NCI-H1436 (cell line): ENCODE measurements at regions not wholly inside any gene's neighbourhood (a gene's known extent, or its start where the extent isn't known, plus 50 kb on each side); places are given as distances from the start of the nearest gene placed in this dataset.
A peak's percentile ranks its signal among the peaks of the same experiment; 100 is the strongest.

Experiments used
- DNase-seq: peaks from one replicate; lab custom pipeline; 2025; lab: John Stamatoyannopoulos, UW

- peak; percentile 13 for DNase-seq
These were observed 738.1 kb downstream of the HDGFL1 start for GRCh38 chr6:23307516-23307915.

DNA sequence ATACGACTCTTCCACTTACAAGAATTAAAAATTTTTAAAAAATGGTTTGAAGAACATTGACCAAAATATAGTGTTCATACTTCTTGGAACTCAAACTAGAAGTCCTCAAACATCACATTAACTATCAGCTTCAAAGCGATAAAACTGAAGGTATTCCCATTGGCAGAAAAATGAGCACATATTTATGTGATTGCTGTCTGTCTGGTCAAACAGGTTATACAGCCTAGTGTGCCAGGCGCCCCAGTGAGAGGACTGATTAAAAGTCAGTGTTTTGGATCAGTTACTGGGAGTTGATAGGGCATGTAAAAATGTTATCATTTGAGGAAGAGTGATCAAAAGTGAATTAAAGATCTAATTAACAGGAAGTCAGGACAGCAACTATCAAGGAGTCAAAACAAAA, 738.8 kb downstream of the HDGFL1 start:
- no peak for DNase-seq

GRCh38 chr6:23311211-23311610, 741.8 kb downstream of the HDGFL1 start:
- no peak for DNase-seq

DNA sequence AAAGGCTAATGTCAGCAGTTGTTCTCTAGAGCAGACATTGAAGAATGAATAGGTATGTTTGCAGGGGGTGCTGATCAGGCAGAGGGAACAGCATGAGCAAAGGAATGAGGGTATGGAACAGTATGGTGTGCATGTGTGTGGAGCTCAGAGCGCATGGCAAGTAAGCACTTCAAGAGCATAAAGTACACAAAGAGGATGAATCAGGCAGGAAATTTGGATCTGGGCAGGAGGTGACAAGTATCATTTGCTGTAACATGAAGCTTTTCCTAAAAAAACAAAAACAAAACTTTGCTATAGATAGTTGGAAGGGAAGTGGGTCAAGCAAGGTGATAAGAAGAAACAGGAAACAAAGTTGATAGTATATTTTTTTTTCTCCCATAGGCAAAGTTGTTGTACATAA, 746.8 kb downstream of the HDGFL1 start:
- no peak for DNase-seq

DNA sequence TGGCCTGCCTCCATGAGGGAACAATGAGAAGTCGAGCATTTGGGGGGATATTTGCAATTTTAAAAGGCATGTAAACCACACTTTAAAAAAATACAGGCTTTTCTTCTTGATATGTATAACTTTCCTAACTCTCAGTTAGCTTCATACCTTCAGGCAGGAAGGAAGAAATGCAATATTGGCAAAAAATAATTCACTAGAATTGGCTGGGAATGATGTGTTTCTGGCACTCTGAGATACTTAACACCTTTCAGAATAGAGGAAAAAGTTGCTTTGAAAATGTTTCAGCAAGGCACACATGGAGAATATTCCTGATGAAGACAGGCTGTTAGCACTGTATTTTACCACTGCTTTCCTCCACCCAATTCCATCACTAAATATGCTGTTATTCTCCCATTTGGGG, 747.6 kb downstream of the HDGFL1 start:
- DNase-seq = no peak

GRCh38 chr6:23319582-23319981, 750.2 kb downstream of the HDGFL1 start:
- no peak for DNase-seq

DNA sequence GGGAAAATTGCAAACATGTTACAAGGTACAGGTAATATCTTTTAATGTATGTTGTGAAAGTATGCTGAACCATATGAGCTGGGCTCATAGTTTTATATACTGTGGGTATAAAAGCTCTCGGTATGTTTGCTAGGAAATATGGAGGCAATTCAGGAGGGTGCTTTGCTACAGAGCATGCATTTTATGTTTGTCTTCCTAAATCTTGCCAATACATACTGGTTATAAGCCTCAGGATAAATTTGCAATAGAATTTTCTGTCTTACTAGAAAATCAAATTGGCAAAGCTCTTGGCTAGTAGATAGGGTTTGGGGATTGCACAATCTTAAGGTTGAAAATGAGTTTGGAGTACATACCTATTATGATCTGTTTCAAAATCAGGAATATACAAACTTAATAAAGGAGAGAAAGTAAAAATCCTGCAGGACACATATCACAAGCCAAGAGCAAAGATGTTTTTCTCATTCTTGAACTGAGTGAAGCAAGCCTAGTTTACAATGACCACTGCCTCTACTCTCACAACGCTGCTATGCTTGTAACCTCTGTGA, 751.2 kb downstream of the HDGFL1 start:
- no peak for DNase-seq

- DNase-seq = no peak
These were observed 754.5 kb downstream of the HDGFL1 start for GRCh38 chr6:23323897-23324296.

- no peak for DNase-seq
These were observed 755.7 kb downstream of the HDGFL1 start for GRCh38 chr6:23325065-23325464.

DNA sequence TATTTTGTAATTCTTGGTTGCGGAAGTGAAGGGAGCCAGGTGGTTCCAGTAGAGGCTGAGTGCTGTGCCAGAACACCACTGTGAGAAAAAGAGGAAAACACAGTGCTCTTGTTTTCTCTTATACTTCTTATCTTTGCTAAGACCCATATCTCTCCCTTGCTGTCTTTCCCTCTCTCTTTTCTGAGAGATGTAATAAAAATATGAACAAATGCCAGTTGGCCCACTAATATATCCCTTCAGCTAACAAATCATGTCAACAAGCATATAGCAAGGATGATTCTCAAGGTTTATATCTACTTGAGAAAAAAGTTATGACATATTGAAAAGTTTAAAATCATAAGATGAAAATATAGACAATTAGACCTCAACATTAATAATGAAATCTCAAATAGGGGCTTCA, 758.3 kb downstream of the HDGFL1 start:
- DNase-seq = no peak

- DNase-seq = no peak
These were observed 759.7 kb downstream of the HDGFL1 start for GRCh38 chr6:23329086-23329485.

- no peak for DNase-seq
These were observed 761.3 kb downstream of the HDGFL1 start for GRCh38 chr6:23330632-23331031.

- no peak for DNase-seq
These were observed 765.0 kb downstream of the HDGFL1 start for GRCh38 chr6:23334360-23334759.

- DNase-seq = no peak
These were observed 766.5 kb downstream of the HDGFL1 start for GRCh38 chr6:23335894-23336293.

DNA sequence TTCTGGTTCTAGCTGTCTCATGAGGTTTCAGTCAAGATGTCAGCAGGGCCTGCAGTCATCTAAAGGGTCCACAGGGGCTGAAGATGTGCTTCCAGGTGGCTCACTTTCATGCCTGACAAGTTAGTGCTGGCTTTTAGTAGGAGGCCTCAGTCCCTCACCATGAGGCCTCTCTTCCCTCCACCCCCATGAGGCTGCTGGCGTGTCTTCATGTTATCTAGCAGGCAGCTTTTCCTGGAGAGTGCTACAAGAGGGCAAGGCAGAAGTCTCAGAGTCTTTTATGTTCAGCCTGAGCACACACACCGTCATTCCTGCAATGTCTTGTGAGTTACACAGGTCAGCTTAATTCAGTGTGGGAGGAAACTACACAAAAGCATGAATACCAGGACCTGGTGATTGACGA, 769.9 kb downstream of the HDGFL1 start:
- DNase-seq = no peak

DNA sequence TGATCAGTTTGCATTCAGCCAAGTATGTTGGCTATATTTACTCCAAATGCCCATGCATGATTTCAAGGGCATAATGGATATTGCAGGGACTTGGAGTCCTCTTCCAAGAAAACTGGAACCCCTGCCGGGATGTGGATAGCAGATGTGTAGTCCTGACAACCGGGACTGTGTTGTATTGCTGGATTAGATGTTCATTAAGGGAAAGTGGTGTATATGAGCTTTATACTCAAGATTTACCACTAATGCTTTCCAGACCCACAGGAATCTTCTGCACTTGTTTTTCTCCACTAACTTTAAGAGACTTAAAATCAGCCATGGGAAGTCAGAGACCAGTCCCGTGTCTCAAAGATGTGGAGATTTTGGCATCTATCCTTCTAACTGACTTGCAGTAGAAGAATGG, 770.9 kb downstream of the HDGFL1 start:
- no peak for DNase-seq

DNA sequence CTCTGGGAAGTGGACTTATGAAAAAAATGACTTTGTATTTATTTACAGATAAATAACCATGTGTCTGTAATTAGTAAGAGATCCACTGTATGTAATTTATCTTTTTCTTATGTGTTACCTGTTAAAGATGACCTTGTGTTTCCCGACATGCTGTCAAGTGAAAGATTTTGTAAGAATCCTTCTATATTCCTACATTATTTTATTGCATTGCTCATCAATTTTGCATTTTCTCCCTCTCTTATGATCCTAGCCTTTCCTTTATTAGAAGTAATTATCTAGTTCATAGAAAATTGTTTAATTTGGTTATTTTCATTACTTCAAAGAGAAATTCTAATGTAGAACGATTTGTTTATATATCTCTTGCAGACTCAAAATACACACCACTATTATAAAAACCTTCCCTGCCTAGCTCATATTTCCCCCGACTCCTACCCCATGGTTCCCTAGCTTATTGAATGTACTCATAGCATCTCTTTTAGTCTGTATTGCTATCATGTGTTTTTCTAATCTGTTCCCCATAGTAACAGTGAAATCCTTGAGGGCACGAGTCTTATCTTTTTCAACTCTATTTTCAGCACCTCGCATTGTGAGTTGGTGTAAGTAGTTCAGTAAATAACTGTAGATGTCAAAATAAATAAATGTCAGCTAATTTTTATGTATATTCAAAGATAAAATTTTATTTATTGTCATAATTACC, 774.4 kb downstream of the HDGFL1 start:
- DNase-seq = no peak

DNA sequence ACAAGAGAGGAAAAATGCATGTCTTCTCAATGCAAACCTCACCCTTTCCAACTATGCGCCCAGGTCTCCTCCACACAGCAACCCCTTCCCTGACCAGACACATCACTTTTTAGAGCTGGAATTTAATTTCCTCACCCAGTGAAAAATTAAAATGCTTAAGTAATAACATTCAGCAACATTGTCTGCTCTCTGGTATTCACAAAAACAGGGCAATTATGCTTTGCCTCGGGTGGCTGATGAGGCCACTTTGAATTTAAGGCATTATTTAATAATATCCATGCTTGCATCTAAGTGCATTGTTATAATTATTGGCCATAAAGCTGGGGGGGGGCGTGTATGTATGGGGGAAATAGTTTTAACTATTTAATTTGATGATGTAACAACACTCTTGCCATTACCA, 777.8 kb upstream of the NRSN1 start:
- no peak for DNase-seq

GRCh38 chr6:23349521-23350147, 776.4 kb upstream of the NRSN1 start:
- DNase-seq = peak; percentile 42

DNA sequence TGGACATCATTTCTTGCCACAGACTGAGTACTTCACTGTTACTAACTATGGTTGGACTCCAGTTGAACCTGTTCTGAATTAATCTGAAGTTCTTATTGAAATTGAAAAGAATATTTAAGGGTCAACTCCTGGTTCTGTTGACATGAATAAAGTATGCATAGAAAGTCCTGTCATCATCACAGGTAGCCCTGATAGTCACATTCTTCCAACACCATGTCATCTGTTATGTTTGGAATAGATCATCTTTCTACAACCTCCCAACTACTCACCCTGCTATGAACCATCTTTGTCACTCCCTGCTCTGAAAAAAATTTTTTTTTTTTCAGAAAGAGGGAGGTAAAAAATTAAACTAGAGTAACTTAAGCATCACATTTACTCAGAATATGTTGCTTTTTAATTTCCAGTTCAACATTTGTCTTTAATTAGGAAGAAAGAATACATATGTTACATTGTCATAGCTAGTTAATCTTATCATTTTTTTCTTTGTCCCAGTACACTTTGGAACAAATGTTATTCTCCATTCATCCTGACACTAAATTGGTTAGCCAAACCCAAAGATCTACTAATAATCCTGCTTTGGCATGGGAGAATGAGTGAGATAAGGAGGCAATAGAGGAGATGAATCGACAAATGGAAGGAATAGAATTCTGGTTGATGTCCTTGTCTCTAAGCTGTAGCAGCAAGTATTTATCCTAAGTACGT, 775.1 kb upstream of the NRSN1 start:
- DNase-seq = no peak

DNA sequence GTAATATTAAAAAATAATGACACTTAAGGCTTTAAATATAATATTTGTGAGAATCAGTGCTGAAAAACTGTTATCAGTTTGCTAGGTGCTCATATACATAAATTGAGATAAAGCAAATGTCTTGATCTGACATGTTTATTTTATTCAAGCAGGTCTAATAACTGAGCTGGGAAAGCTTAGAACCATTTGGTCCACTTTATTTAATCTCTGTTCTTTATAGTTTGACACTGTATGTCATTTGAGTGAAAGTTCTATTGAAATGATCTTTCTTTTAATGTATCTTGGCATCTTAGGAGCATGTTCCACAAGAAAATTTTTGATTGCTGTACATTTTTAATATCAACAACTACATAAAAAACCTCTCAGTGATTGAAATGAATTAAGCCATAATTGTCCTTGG, 772.0 kb upstream of the NRSN1 start:
- no peak for DNase-seq

GRCh38 chr6:23357185-23357766, 768.7 kb upstream of the NRSN1 start:
- DNase-seq = no peak

DNA sequence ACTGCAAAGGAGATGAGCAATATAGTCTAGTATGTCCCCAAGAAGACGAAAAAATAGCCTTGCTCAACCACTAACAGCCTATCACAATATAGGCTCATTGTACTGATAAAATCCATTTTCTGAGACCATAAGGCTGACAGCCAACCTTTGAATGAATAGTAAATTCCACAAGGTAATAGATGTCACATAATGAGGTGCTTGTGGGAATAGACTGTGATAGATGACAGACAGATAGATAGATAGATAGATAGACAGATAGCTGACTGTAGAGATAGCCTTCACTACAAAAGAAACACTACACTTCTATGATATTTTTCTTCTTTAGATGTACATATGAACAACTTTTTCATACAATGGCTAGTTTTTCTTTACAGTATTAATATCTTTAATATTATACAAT, 760.3 kb upstream of the NRSN1 start:
- no peak for DNase-seq
